NCI-H1436 (cell line): ENCODE measurements at regions not wholly inside any gene's neighbourhood (a gene's known extent, or its start where the extent isn't known, plus 50 kb on each side); places are given as distances from the start of the nearest gene placed in this dataset.

Source experiments
- DNase-seq: peaks from one replicate; lab custom pipeline; 2025; lab: John Stamatoyannopoulos, UW

DNA sequence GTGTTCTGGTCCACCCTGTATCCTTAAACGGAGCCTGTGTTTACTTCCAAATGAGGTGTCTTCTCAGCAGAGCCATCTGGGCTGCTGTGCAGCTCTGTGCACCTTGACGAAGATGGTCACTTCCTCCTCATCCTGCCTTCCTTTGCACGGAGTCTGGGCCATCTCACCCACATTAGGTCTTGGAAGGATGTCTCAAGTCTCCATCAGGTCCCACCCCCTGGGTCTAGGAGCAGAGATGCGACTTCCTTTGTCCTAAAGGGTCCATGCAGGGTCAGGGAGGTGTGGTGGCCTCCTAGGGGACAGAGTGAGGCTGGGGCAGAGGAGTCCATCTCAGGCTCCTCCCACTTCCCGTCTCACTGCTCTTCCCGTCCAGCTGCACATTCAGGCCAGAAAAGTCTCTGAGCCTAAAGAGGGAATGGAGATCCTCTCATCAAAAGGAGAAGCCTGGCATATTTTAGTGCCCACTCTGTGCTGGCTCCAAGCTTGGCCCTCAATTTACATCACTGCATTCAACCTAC, 209.2 kb downstream of the MATN1 start:
- DNase-seq = no peak

DNA sequence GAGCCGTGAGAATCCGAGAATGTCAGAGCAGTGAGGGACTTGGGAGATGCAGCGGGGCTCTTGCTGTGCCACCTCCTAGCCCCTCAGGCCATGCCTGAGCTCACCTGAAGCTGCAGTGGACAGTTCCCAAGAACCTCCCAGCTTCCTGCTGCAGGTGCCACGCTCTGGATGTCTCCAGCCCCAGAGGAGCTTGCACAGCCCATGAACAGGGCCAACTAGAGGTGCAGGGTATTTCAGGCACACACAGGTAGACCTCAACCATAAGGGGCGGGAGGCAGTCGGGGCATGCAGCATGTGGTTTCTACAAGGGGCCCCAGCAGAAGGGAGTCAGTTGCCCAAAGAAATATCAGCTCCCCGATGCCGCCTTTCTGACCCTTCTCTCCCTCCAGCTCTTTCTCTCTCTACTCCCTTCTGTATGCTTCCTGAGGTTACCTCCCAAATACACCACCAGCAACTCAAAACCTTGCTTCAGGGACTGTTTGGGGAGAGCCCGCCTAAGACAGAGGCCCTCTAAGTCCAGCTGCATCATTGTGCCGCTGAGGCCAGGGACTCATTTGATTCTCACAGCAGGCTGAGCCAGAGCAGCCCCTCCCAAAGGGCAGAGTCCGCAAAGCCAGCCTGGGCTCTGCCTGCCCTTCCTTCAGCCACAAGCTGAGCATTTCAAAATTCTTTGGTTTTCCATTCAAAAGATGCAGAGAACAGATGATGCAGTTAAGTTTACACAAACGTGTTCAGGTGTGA, 209.8 kb downstream of the MATN1 start:
- no peak for DNase-seq

DNA sequence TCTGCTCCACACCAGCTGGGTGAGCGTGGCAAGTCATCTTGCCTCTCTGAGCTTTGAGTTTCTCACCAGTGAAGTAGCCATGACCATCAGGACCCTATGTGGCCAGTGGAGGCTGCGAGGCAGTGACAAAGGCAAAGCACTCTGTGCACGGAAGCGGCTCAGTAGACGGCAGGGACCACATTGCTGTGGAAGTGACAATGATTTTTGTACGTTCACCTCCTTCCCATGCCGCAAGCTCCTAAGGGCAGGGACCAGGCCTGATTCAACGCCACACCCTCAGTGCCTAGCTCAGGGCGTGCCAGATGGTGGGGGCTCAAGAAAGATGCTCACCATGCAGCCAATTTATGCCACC, 210.5 kb downstream of the MATN1 start:
- DNase-seq = no peak

DNA sequence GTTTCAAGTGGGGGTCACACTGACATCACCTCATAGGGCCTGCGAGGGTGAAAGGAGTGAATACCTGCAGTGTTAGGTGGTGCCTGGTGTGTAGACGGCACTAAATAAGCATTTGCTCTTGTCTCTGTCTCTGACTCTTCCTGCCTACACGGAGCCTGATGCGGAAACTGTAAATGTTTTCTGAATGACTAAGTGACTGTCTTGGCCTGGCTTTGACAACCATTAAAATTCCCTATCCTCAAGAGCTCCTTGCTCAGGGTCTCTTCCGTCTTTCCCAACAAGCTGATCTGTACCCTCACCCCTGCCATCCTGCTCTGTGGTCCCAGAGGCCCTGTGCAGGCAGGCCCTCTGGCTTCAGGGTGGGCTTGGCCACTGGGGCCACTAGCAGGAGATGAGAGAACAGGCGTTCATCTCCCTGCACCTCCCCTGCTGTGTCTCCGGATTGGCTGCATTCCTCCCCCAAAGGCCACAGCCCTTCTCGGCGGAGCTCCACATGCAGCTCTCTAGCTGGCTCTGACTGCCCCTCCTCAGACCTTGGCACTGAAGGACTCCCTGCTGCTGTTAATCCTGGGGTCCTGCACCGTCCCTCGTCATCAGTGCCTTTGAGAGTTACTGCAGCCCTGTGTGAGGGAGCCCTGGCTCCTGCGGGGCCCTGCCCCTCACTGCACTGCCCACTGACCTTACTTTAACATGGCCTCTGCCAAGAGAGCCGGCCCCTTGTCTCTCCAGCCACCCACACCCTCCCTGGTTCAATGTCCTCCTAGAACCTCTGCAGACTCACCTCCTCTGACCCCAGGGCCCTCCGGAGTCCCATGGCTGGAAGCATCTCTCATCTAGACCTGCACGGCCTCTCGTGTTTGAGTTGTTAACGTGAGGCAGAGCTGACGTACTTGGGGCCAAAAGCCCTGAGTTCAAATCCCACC, 211.1 kb downstream of the MATN1 start:
- no peak for DNase-seq

DNA sequence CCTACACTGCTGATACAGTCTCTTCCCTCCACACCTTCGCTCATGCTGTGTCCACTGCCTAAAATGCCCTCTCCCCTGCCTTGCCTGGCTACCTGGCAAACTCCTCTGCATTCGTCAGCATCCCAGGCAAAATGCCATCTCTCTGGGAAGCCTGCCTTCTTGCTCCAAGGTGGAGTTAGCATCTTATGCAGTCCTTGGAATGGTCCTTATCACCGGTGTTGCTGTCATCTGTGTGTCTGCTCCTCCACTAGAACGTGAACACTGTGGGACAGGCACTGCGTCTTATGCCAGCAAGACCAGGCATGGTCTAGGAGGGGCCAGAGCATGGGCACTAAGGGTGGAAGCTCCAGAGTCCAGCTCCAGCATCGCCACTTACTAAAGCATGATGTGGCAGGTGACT, 211.8 kb downstream of the MATN1 start:
- DNase-seq = no peak

DNA sequence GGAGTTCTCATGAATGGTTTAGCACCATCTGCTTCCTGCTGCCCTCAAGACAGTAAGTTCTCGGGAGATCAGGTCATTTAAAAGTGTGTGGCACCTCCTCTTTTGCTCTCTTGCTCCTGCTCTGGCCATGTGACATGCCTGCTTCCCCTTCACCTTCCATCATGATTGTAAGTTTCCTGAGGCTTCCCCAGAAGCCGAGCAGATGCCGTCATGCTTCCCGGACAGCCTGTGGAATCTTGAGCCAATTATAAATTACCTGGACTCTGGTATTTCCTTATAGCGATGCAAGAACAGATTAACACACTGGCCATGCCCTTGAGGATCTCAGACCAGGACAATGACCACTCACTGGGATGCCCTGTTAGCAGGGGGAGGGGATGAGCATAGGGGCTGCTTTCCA, 212.3 kb downstream of the MATN1 start:
- DNase-seq = no peak

DNA sequence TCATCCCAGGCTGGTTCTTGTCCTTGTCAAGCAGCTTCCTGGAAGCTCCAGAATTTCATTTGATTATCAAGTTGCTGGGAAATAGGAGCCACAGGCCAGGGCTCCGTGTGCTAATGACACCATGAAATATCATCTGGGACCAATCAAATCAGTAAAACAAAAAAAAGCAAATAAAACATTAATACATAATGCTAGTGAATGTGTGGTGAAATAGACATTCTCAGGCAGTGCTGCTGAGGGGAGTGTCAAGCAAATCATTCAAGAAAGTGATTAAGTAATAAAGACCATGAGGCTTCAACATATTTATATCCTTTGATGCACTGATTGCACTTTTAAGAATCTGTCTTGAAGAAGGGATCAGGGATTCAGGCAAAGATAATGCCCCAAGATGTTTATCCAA, 213.7 kb downstream of the MATN1 start:
- no peak for DNase-seq

DNA sequence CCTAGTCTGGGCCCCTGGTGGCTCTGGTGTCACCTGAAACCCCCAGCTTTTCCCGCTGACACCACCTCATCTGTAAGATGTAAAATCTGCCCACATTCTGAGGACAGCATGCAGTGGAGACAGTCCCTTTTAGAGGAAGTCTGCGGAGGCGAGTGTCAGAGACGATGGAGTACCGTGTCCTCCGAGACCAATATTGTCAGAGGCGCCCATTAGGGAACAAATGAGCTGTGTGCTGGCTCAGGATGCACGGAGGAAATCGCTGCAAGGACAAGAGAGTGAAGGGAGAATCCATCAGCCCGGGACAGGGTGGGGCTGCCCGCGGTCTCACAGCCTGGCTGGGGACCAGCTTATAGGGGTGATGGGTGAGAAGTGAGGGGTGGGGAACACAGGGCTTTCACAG, 214.8 kb downstream of the MATN1 start:
- DNase-seq = peak; percentile 20

DNA sequence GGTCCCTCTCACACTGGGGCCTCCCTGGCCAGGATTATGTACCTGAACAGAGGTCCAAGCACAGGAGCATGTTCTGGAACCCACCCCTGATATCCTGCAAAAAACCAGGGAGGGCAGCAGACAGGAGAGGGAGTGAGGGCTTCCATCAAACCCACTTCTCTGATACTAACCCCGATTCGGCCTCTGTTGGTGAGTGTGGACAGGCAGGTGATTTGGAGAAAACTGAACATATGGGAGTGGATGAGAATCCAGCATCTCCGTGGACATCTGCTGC, 215.3 kb downstream of the MATN1 start:
- no peak for DNase-seq

DNA sequence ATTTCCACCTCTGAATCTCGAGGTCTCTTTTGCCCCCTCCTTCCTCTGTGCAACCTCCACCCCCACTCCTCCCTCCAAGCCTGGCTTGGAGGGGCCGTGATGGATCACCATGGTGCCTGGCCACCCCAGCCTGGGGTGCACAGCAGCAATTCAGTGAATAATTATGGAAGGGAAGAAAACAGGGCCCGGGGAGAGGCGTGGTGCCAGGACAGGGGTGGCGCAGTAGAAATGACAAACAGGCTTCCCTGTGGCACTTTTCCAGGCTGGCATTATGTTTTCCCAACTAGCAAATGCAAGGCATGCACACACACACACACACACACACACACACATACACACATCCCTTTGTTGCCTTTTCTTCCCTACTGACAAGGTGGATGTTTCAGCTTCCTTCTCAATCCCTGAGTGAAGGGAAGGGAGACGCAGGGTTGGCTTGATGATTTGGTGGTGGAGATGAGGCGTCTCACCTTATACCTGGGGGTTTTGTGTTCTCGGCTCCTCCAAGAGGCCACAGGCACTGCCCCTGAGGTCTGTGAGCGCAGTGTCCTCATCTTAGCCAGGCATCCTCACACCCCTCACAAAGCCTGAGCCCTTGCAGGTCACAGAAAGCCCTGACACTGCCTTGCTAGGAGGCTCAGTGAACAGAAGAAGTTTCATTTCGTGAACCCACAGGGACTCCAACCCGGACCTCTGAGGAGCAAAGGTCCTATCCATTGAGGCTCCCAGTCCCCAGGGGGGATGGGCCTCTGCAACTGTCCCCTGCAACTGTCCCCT, 215.8 kb downstream of the MATN1 start:
- no peak for DNase-seq

DNA sequence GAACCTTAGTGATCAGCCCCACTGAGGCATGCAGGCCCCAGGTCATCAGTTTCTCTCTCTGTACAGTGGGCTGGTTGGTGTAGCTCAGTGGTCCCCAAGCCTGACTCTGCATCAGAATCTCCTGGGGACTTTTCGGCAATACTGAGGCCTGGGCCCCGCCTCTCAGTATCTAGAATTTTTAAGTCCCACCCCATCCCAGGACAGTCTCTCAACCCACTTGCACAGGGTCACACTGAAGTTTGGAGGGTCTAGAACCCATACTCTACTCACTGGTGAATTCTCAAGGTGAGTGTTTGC, 216.4 kb downstream of the MATN1 start:
- DNase-seq = no peak

DNA sequence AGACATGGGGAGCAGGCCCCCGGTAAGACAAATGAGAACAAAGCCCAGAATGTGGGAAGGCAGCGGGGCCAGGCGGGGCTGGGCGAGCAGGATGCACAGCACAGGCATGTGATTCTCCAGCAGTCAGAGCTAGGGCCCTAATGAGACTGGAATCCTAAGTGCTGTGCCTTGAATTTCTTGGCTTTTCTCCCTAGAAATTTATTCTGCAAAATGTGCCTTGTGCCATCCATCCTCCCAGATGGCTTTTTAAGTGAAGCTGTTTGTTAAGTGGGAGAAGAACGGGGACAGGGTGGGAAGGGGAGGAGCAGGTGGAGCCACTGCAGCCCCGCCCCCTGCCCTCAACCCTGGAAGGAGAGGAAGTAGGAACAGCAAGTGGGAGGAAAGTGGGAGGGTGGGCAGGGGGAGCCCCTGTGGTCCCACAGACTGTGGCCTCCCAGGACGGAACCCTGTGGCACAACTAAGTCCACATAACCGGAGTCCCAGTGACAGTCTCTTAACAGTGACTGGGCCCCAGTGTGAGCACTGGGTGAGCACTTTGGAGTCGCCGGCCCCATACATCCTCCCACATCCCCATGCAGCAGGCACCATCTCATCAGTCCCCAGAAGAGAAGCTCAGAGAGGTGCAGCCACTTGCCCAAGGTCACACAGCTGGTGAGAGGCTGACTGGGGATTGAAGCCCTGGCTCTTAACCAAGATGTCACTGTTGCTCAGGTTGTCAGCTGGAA, 216.9 kb downstream of the MATN1 start:
- no peak for DNase-seq

DNA sequence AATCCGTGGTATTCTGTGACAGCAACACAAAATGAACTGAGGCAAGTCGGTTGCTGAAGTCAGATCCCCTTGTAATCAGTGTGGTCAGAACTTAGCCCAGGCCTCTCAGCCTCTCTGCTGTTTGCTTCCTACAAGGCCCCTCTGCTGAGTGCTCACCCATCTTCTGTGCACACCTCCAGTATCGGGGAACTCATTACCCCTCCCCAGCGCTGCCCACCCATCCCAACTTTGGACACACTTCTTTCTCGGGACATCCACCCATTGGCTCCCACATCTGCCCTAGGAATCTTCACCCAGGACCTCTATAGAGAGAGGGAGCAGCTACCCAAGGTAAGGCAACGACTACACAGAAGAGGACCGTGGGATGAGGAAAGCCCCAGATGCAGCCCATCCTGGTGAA, 217.5 kb downstream of the MATN1 start:
- no peak for DNase-seq

DNA sequence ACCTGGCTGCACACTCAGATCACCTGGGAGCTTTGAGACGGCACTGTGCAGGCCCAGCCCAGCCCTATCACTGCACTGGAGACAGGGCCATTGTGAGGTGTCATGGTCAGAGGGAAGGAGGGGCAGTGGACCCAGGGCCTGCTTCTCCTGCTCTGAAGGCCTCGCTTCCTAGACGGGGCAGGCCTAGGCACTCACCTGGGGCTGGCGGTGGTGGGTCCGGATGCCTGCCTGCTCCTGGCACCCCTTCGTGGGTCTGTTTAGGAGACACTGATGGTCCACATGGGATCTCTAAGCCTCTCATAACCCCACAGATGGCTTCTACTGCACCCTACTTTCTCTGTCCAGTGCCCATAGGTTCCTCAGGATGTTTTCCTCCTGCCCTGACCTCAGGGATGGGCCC, 230.9 kb downstream of the MATN1 start:
- DNase-seq = no peak

DNA sequence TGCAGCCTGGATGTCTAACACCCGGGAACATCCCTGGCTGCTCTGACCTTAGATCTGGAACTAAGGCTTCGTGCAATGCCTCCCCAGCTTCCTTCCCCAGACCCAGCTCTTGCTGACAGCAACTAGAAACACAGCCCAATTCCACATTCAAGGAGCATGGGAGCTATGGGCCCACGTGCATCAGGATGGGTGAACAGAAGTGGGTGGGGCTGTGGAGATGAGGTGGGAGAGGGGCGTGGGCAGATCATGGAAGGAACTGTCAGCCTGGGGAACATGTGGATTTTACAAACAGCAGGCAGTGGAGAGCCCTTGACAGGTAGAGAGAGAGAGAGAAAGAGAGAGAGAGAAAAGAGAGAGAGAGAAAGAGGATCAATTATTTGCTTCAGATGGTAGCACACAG, 231.6 kb downstream of the MATN1 start:
- DNase-seq = no peak

DNA sequence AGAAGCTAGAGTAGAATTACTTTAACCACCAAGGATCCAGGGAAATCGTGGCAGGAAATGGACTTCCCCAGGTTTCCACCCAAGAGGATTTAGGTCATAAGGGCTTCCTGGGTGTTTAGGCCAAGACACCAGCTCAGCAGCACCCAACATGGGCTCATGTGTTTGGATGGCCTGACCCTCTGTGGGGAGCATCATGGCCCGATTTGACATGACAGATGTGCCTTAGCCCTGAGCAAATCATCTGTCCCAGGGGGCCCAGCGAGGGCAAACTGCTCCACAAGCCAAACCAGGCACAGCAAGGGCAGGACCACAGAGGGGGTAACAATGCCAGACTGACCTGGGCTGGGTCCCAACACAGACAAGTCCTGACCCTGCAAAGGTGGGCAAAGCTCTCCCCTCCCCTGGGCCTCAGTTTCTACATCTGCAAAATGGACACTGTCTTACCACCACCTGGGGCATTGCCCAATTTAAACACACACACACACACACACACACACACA, 232.8 kb downstream of the MATN1 start:
- DNase-seq = no peak

DNA sequence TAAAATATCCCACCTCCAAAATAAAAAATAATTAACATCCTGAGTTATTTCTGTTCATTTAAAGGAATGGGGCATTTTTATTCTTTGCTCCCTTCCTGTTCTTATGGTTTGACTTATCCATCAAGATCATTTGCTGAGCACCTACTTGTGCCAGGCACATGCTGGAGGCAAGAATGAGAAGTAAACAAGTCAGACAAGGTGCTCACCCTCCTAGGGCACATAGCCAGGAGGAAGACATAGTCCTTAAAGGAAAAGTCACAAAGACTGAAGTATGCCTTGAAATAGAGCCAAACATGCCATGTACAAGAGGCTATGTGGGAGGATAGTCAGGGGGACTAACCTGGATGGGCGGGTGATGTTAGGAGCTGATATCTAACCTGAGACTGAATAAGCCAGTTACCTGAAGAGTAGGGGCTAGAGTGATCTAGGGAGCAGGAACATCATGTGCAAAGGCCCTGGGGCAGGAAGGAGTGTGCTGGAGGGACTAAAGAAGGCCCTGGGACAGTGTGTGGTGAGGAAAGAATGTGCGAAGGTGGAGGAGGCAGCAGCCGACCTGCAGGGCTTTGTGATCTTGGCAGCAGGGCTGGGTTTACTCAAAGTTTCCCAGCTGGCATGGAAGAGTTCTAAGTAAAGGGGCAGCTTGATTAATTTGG, 233.5 kb downstream of the MATN1 start:
- no peak for DNase-seq

DNA sequence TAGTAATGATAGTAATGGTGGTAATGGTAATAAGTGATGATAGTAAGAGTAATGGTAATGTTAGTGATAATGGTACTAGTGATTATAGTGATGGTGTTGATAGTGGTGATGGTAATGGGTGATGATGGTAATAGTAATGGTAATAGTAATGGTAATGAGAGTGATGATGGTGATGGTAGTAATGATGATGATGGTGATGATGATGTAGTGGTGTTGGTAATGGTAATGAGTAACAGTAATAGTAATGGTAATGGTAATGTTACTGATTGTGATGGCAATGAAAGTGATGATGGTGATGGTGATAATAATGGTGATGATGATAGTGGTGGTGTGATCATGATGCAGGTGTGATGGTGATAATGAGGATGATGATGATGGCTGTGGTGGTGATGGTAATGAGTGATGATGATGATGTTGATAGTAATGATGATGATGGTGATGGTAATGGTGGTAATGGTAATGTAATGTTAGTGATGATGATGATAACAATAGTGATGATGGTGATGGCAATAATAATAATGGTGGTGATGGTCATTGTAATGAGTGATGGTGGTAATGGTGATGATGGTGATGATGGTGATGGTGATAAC, 235.0 kb downstream of the MATN1 start:
- no peak for DNase-seq

DNA sequence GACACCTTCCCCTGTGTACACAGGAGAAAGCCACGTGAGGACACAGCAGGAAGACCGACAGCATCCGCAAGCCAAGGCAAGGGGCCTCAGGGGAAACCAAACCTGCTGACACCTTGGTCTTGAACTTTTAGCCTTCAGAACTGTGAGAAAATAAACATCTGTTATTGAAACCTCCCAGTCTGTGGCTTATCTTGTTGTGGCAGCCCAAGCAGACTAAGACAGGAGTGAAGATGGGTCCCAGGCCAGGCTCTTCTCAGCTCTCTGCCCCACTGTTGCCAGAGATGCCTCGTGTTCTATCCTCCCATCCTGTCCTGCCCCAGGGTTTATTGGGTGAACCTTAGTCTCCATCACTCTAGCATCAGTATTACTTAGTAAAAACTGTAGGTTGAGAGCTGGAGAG, 236.3 kb downstream of the MATN1 start:
- no peak for DNase-seq

DNA sequence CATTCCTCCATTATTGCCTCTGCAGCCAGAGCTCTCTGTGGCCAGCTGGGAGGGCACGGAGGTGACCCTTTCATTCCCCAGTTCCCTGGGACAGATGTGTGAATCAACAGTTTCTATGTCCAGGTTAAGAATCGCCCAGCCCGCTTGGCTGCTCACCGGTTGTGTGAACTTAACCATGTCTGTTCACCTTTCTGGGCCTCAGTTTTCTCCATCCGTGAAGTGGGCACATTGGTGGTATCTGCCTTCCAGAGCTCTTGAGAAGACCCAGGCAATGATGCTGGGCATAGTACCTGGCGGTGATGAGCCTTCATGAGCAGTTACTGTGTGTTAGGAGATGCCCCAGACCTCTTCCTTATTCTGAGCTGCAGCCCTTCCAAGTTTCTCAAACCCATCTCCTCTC, 238.3 kb downstream of the MATN1 start:
- no peak for DNase-seq

DNA sequence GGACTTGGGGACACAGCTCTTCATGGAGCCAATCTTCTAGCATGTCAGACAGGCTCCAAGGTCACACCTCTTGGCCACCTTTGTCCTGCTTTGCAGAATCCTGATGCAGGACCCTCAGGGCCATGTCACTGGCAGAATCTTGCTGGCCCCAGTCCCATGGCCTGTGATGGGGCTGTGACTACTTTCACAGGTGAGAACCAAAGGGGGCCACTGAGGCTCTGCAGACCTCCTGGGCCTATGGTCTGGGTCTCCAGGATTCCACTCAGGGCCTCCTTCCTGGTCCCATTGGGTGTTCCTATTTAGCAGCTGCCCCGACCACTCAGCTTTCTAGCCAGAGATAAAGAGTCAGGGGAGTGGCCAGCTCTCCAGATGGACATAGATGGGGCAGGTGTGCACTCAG, 238.7 kb downstream of the MATN1 start:
- DNase-seq = no peak
